ENCODE measurements at regions not wholly inside any gene's neighbourhood (a gene's known extent, or its start where the extent isn't known, plus 50 kb on each side); places are given as distances from the start of the nearest gene placed in this dataset.

DNA sequence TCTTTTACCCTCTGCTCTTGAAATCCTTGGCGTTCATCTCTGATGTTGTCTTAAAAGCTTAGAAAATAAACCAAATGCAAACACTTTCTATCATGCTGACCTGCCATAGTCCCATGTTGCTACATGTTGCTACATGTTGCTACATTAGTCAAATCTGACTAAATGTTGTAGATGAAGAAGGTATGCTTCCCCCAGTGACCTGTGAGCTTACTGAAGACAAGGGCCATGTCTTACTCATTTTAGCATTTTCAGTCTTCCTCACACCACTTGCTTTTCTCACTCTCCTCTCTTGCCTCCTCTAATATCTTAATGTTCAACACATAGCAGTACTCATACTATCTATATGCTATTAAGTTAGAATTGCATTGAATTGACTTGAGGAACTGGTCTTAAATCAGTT is 346.4 kb upstream of the MTNR1B start:
- H3K27ac ChIP-seq (ENCODE audit: extremely low read length, insufficient read depth, low read length), result no peak overlapping the region
- ChIA-PET CTCF (ENCODE audit: low intra/inter-chr PET ratio, low total read pairs) (no interaction called here), POLR2A (no interaction called here)
- H4K20me1 ChIP-seq (ENCODE audit: insufficient read depth, low read length), result no peaks in the 10 kb centered on the region
- BruUV-seq (replicated peaks), result no TSS peak
- DNase-seq (ENCODE audit: low spot score), result no peak
- no peak overlapping the region for H3K4me2 ChIP-seq (ENCODE audit: low read depth, low read length)
- WGBS (ENCODE audit: low lambda C conversion rate), result 0% methylated on average over 1 of the region's 1 CpG
- no peak overlapping the region for H3K9ac ChIP-seq (ENCODE audit: insufficient read depth, low read depth, low read length)
- in situ Hi-C loops (cut with HindIII; ENCODE audit: extremely low pct_ligation_motif_present, low pct_unique_long_range_greater_than_20kb), result no loop called here
- no peak for FAIRE-seq
- TF ChIP-seq SALL2 (CRISPR knock-in tag; IDR thresholded peaks at IDR 0.05) (no peak), ZZZ3 (CRISPR knock-in tag; IDR thresholded peaks at IDR 0.05; ENCODE audit: borderline replicate concordance) (no peak), TEAD3 (CRISPR knock-in tag; optimal IDR thresholded peaks at IDR 0.05; ENCODE audit: borderline replicate concordance) (no peak), SOX5 (CRISPR knock-in tag; IDR thresholded peaks at IDR 0.05; ENCODE audit: borderline replicate concordance) (no peak), ESRRA (CRISPR knock-in tag; IDR thresholded peaks at IDR 0.05; ENCODE audit: low read depth) (no peak), EHMT2 (IDR thresholded peaks at IDR 0.05; ENCODE audit: borderline replicate concordance, low read depth, low read length) (no peak), ZNF614 (CRISPR knock-in tag; IDR thresholded peaks at IDR 0.05; ENCODE audit: borderline replicate concordance) (no peak), CREB1 (IDR thresholded peaks at IDR 0.05) (no peak), CREB1 (CRISPR knock-in tag; IDR thresholded peaks at IDR 0.05) (no peak), MEF2D (CRISPR knock-in tag; IDR thresholded peaks at IDR 0.05) (no peak), NFYC (CRISPR knock-in tag; IDR thresholded peaks at IDR 0.05) (no peak), TFE3 (CRISPR knock-in tag; IDR thresholded peaks at IDR 0.05) (no peak), AGO2 (optimal IDR thresholded peaks at IDR 0.05; ENCODE audit: low read depth, low read length) (no peak), RBM22 (optimal IDR thresholded peaks at IDR 0.05; ENCODE audit: low read length) (no peak), ZNF549 (CRISPR knock-in tag; IDR thresholded peaks at IDR 0.05) (no peak), ZNF333 (CRISPR knock-in tag; IDR thresholded peaks at IDR 0.05; ENCODE audit: borderline replicate concordance) (no peak)
- TF ChIP-seq, protein P1, sequence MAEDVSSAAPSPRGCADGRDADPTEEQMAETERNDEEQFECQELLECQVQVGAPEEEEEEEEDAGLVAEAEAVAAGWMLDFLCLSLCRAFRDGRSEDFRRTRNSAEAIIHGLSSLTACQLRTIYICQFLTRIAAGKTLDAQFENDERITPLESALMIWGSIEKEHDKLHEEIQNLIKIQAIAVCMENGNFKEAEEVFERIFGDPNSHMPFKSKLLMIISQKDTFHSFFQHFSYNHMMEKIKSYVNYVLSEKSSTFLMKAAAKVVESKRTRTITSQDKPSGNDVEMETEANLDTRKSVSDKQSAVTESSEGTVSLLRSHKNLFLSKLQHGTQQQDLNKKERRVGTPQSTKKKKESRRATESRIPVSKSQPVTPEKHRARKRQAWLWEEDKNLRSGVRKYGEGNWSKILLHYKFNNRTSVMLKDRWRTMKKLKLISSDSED (CRISPR knock-in tag; IDR thresholded peaks at IDR 0.05), result no peak
- no peak overlapping the region for H3K4me3 ChIP-seq (replicated peaks in 1 of 3; ENCODE audit: insufficient read depth in 1 of 3, low read depth in 2 of 3, low read length in 3 of 3)
- no peaks in the 10 kb centered on the region for H3K4me1 ChIP-seq (ENCODE audit: insufficient read depth, low read length)
- no peaks in the 10 kb centered on the region for H3K36me3 ChIP-seq (replicated peaks in 1 of 2; ENCODE audit: control insufficient read depth in 1 of 2, insufficient read depth in 2 of 2, low read length in 2 of 2)
- intact Hi-C loops (cut with micrococcal nuclease; ENCODE audit: unreplicated experiment), result no loop called here
- H3K9me3 ChIP-seq (ENCODE audit: low read length), result no peaks in the 10 kb centered on the region
- no peaks in the 10 kb centered on the region for H3K79me2 ChIP-seq (ENCODE audit: insufficient read depth, low read length)
- no peaks in the 10 kb centered on the region; a peak in 2 of 5 replicates for H3K27me3 ChIP-seq (ENCODE audit: control insufficient read depth in 1 of 2, insufficient read depth in 2 of 2, low read length in 2 of 2)
- no peak for ATAC-seq
- H2AFZ ChIP-seq (ENCODE audit: low read length), result no peak overlapping the region
